Gastrocnemius medialis (tissue), 4 donors: ENCODE measurements at regions not wholly inside any gene's neighbourhood (a gene's known extent, or its start where the extent isn't known, plus 50 kb on each side); places are given as distances from the start of the nearest gene placed in this dataset.

ENCODE experiments used
- ATAC-seq, 2 donors: fragments of 150-250 bp; one replicate each; pipeline ENCODE4 v1.9.1; 2016
- DNase-seq, 2 donors: peaks; one replicate each; pipeline ENCODE4 v3.0.0-alpha.2; 2019
- H3K27ac ChIP-seq, 4 donors: fragments of 200-600 bp; sonication (generic); 1 replicate in 1 of 4; 2 replicates in 3 of 4; pipeline ENCODE4 v1.5.1; 2016 to 2018; ENCODE audit warnings: mild to moderate bottlenecking in 2 of 4, moderate library complexity in 1 of 4
- H3K27me3 ChIP-seq, 3 donors: fragments of 200-600 bp; sonication (generic) in 2 of 3; 1 replicate in 1 of 3; 2 replicates in 2 of 3; pipeline versions ENCODE4 v1.5.1 to v1.6.0; 2016 to 2019; ENCODE audit warnings: mild to moderate bottlenecking in 1 of 3, moderate library complexity in 1 of 3
- H3K36me3 ChIP-seq, 2 donors: fragments of 200-600 bp; sonication (generic) in 1 of 2; one replicate each; pipeline ENCODE4 v1.5.1; 2017 to 2018
- H3K4me1 ChIP-seq, 2 donors: fragments of 200-600 bp; sonication (generic) in 1 of 2; one replicate each; pipeline ENCODE4 v1.5.1; 2016 to 2017; ENCODE audit warnings: mild to moderate bottlenecking in 2 of 2
- H3K4me3 ChIP-seq, 4 donors: fragments of 200-600 bp; sonication (generic) in 3 of 4; 1 replicate in 1 of 4; 2 replicates in 3 of 4; pipeline ENCODE4 v1.5.1; 2016 to 2019; ENCODE audit warnings: mild to moderate bottlenecking in 2 of 4
- H3K9me3 ChIP-seq, 3 donors: fragments of 200-600 bp; sonication (generic) in 2 of 3; 1 replicate in 1 of 3; 2 replicates in 2 of 3; pipeline ENCODE4 v1.5.1; 2016 to 2019
- CTCF ChIP-seq, 5 experiments: fragments of 450-650 bp in 3 of 5; fragments of 200-600 bp in 2 of 5; sonication (generic) in 2 of 5; IDR thresholded peaks in 4 of 5; conservative IDR thresholded peaks in 1 of 5; 1 replicate in 4 of 5; 2 replicates in 1 of 5; pipeline ENCODE4 v1.5.1; 2016 to 2019; ENCODE audit warnings: antibody characterized with exemption in 5 of 5, mild to moderate bottlenecking in 3 of 5, moderate library complexity in 3 of 5
- POLR2A ChIP-seq, 2 donors: fragments of 450-650 bp; IDR thresholded peaks; one replicate each; pipeline ENCODE4 v1.6.1; 2017; ENCODE audit warnings: antibody characterized with exemption in 2 of 2, mild to moderate bottlenecking in 2 of 2, moderate library complexity in 2 of 2
- in situ Hi-C, 4 donors: fragments of 200-750 bp; cut with MboI; loops; one replicate each; pipeline versions ENCODE4 v1.15.0 to v1.8.0; 2017; ENCODE audit warnings: low sequenced_read_pairs in 4 of 4
- intact Hi-C: fragments of 100-400 bp; cut with DNase I; formaldehyde crosslinking; loops from one replicate; pipeline ENCODE4 v1.15.1; 2023; ENCODE audit warnings: low total_unique reads

- in situ Hi-C loops (no loop called here), intact Hi-C loops (no loop called here)
- H3K36me3 ChIP-seq = no peaks in the 10 kb centered on the region
- no peak for DNase-seq
- no peaks in the 10 kb centered on the region for H3K27me3 ChIP-seq
- TF ChIP-seq CTCF (IDR thresholded peaks at IDR 0.05 in 4 of 5, conservative IDR thresholded peaks at IDR 0.05 in 1 of 5) (no peak), POLR2A (IDR thresholded peaks at IDR 0.05) (no peak)
- no peaks in the 10 kb centered on the region for H3K4me1 ChIP-seq
- no peak overlapping the region for H3K27ac ChIP-seq
- no peaks in the 10 kb centered on the region for H3K9me3 ChIP-seq
- H3K4me3 ChIP-seq = no peak overlapping the region
- ATAC-seq = peak; percentile 39 to 60
These were observed 176.6 kb upstream of the RAG2 start for GRCh38 chr11:36774603-36775002.

- Histone ChIP-seq H3K36me3 (no peaks in the 10 kb centered on the region), H3K27ac (no peak overlapping the region), H3K4me3 (no peak overlapping the region), H3K27me3 (no peaks in the 10 kb centered on the region), H3K4me1 (no peaks in the 10 kb centered on the region), H3K9me3 (no peaks in the 10 kb centered on the region)
- in situ Hi-C loops (no loop called here), intact Hi-C loops (no loop called here)
- DNase-seq (no peak), ATAC-seq (no peak)
- TF ChIP-seq CTCF (IDR thresholded peaks at IDR 0.05 in 4 of 5, conservative IDR thresholded peaks at IDR 0.05 in 1 of 5) (no peak), POLR2A (IDR thresholded peaks at IDR 0.05) (no peak)
These were observed 165.2 kb upstream of the RAG2 start for GRCh38 chr11:36763187-36763586.

- H3K27me3 ChIP-seq = no peaks in the 10 kb centered on the region
- no peaks in the 10 kb centered on the region for H3K4me1 ChIP-seq
- no peak for TF ChIP-seq POLR2A (IDR thresholded peaks at IDR 0.05)
- TF ChIP-seq CTCF (IDR thresholded peaks at IDR 0.05 in 4 of 5, conservative IDR thresholded peaks at IDR 0.05 in 1 of 5) = no peak
- intact Hi-C loops (no loop called here), in situ Hi-C loops (no loop called here)
- DNase-seq (no peak), ATAC-seq (no peak)
- H3K36me3 ChIP-seq = no peaks in the 10 kb centered on the region
- H3K27ac ChIP-seq = no peak overlapping the region
- H3K9me3 ChIP-seq = no peaks in the 10 kb centered on the region
- no peak overlapping the region for H3K4me3 ChIP-seq
These were observed 159.0 kb upstream of the RAG2 start for GRCh38 chr11:36757075-36757474.

GRCh38 chr11:36753960-36754359 is 155.9 kb upstream of the RAG2 start:
- intact Hi-C loops (no loop called here), in situ Hi-C loops (no loop called here)
- H3K27ac ChIP-seq = no peak overlapping the region
- ATAC-seq = no peak
- no peak overlapping the region for H3K4me3 ChIP-seq
- TF ChIP-seq CTCF (IDR thresholded peaks at IDR 0.05 in 4 of 5, conservative IDR thresholded peaks at IDR 0.05 in 1 of 5) (no peak), POLR2A (IDR thresholded peaks at IDR 0.05) (no peak)
- H3K27me3 ChIP-seq = no peaks in the 10 kb centered on the region
- H3K9me3 ChIP-seq = no peaks in the 10 kb centered on the region
- no peaks in the 10 kb centered on the region for H3K36me3 ChIP-seq
- no peak for DNase-seq
- H3K4me1 ChIP-seq = no peaks in the 10 kb centered on the region

- ATAC-seq (no peak), DNase-seq (no peak)
- TF ChIP-seq CTCF (IDR thresholded peaks at IDR 0.05 in 4 of 5, conservative IDR thresholded peaks at IDR 0.05 in 1 of 5) = no peak
- TF ChIP-seq POLR2A (IDR thresholded peaks at IDR 0.05) = no peak
- Histone ChIP-seq H3K27me3 (no peaks in the 10 kb centered on the region), H3K36me3 (no peaks in the 10 kb centered on the region), H3K9me3 (no peaks in the 10 kb centered on the region), H3K27ac (no peak overlapping the region), H3K4me1 (no peaks in the 10 kb centered on the region), H3K4me3 (no peak overlapping the region)
- in situ Hi-C loops (no loop called here), intact Hi-C loops (no loop called here)
These were observed 154.0 kb upstream of the RAG2 start for GRCh38 chr11:36751996-36752395.
